ENCODE measurements at regions not wholly inside any gene's neighbourhood (a gene's known extent, or its start where the extent isn't known, plus 50 kb on each side); places are given as distances from the start of the nearest gene placed in this dataset.

GRCh38 chr2:5315041-5315440 is 377.1 kb upstream of the SOX11 start:
- no peak for TF ChIP-seq CTCF (IDR thresholded peaks at IDR 0.05 in 2 of 3, conservative IDR thresholded peaks at IDR 0.05 in 1 of 3; ENCODE audit: control insufficient read depth in 2 of 3, extremely low read depth in 1 of 3, insufficient read depth in 1 of 3, low read depth in 3 of 3, low read length in 3 of 3)
- no peak for TF ChIP-seq POLR2AphosphoS5 (IDR thresholded peaks at IDR 0.05; ENCODE audit: low read length)
- no peak for TF ChIP-seq TCF3 (IDR thresholded peaks at IDR 0.05; ENCODE audit: borderline replicate concordance, insufficient read depth, low read depth, low read length)
- no peak for TF ChIP-seq BCLAF1 (IDR thresholded peaks at IDR 0.05)
- TF ChIP-seq BACH1 (IDR thresholded peaks at IDR 0.05; ENCODE audit: borderline replicate concordance) = no peak
- TF ChIP-seq CHD2 (IDR thresholded peaks at IDR 0.05; ENCODE audit: borderline replicate concordance, low read depth, low read length) = no peak
- TF ChIP-seq MAX (IDR thresholded peaks at IDR 0.05; ENCODE audit: low read depth, low read length) = no peak

Data from GM12878 (cell line).